ENCODE measurements at regions not wholly inside any gene's neighbourhood (a gene's known extent, or its start where the extent isn't known, plus 50 kb on each side); places are given as distances from the start of the nearest gene placed in this dataset.

DNA sequence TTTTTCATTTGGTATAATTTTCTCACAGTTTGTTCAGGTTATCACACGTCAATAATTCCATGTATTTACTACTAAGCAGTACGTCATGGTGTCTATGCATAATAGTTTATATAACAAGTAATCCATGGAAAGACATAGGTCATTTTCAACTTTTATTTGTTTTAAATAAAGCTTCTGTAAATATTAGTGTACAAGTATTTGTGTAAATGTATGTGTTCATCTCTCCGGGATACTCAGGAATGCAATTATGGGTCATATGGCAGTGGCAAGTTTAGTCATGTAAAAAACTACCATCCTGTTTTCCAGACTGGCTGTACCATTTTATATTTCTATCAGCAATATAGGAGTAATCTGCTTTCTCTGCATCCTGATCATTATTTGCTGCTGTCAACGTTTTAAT lies 231.1 kb upstream of the ZNF804A start:
- TF ChIP-seq EZH2phosphoT487 (IDR thresholded peaks at IDR 0.05; ENCODE audit: unreplicated experiment): no peak
- TF ChIP-seq, protein P1, sequence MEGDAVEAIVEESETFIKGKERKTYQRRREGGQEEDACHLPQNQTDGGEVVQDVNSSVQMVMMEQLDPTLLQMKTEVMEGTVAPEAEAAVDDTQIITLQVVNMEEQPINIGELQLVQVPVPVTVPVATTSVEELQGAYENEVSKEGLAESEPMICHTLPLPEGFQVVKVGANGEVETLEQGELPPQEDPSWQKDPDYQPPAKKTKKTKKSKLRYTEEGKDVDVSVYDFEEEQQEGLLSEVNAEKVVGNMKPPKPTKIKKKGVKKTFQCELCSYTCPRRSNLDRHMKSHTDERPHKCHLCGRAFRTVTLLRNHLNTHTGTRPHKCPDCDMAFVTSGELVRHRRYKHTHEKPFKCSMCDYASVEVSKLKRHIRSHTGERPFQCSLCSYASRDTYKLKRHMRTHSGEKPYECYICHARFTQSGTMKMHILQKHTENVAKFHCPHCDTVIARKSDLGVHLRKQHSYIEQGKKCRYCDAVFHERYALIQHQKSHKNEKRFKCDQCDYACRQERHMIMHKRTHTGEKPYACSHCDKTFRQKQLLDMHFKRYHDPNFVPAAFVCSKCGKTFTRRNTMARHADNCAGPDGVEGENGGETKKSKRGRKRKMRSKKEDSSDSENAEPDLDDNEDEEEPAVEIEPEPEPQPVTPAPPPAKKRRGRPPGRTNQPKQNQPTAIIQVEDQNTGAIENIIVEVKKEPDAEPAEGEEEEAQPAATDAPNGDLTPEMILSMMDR (conservative IDR thresholded peaks at IDR 0.05; ENCODE audit: low read depth in 2 of 2): no peak
- TF ChIP-seq, protein P2, sequence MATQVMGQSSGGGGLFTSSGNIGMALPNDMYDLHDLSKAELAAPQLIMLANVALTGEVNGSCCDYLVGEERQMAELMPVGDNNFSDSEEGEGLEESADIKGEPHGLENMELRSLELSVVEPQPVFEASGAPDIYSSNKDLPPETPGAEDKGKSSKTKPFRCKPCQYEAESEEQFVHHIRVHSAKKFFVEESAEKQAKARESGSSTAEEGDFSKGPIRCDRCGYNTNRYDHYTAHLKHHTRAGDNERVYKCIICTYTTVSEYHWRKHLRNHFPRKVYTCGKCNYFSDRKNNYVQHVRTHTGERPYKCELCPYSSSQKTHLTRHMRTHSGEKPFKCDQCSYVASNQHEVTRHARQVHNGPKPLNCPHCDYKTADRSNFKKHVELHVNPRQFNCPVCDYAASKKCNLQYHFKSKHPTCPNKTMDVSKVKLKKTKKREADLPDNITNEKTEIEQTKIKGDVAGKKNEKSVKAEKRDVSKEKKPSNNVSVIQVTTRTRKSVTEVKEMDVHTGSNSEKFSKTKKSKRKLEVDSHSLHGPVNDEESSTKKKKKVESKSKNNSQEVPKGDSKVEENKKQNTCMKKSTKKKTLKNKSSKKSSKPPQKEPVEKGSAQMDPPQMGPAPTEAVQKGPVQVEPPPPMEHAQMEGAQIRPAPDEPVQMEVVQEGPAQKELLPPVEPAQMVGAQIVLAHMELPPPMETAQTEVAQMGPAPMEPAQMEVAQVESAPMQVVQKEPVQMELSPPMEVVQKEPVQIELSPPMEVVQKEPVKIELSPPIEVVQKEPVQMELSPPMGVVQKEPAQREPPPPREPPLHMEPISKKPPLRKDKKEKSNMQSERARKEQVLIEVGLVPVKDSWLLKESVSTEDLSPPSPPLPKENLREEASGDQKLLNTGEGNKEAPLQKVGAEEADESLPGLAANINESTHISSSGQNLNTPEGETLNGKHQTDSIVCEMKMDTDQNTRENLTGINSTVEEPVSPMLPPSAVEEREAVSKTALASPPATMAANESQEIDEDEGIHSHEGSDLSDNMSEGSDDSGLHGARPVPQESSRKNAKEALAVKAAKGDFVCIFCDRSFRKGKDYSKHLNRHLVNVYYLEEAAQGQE (IDR thresholded peaks at IDR 0.05; ENCODE audit: unreplicated experiment): no peak
- no peak for TF ChIP-seq EZH2 (IDR thresholded peaks at IDR 0.05; ENCODE audit: low read depth, unreplicated experiment)
- no peak for TF ChIP-seq POLR2AphosphoS5 (IDR thresholded peaks at IDR 0.05; ENCODE audit: low read depth)
- no peak for TF ChIP-seq ZNF331 (CRISPR knock-in tag; IDR thresholded peaks at IDR 0.05; ENCODE audit: low read depth)
- TF ChIP-seq JUNB (IDR thresholded peaks at IDR 0.05; ENCODE audit: unreplicated experiment): no peak
- no peak for TF ChIP-seq ZNF114 (CRISPR knock-in tag; IDR thresholded peaks at IDR 0.05)
- no peak for TF ChIP-seq CREB1 (CRISPR knock-in tag; IDR thresholded peaks at IDR 0.05; ENCODE audit: low read depth)
- TF ChIP-seq, protein P3, sequence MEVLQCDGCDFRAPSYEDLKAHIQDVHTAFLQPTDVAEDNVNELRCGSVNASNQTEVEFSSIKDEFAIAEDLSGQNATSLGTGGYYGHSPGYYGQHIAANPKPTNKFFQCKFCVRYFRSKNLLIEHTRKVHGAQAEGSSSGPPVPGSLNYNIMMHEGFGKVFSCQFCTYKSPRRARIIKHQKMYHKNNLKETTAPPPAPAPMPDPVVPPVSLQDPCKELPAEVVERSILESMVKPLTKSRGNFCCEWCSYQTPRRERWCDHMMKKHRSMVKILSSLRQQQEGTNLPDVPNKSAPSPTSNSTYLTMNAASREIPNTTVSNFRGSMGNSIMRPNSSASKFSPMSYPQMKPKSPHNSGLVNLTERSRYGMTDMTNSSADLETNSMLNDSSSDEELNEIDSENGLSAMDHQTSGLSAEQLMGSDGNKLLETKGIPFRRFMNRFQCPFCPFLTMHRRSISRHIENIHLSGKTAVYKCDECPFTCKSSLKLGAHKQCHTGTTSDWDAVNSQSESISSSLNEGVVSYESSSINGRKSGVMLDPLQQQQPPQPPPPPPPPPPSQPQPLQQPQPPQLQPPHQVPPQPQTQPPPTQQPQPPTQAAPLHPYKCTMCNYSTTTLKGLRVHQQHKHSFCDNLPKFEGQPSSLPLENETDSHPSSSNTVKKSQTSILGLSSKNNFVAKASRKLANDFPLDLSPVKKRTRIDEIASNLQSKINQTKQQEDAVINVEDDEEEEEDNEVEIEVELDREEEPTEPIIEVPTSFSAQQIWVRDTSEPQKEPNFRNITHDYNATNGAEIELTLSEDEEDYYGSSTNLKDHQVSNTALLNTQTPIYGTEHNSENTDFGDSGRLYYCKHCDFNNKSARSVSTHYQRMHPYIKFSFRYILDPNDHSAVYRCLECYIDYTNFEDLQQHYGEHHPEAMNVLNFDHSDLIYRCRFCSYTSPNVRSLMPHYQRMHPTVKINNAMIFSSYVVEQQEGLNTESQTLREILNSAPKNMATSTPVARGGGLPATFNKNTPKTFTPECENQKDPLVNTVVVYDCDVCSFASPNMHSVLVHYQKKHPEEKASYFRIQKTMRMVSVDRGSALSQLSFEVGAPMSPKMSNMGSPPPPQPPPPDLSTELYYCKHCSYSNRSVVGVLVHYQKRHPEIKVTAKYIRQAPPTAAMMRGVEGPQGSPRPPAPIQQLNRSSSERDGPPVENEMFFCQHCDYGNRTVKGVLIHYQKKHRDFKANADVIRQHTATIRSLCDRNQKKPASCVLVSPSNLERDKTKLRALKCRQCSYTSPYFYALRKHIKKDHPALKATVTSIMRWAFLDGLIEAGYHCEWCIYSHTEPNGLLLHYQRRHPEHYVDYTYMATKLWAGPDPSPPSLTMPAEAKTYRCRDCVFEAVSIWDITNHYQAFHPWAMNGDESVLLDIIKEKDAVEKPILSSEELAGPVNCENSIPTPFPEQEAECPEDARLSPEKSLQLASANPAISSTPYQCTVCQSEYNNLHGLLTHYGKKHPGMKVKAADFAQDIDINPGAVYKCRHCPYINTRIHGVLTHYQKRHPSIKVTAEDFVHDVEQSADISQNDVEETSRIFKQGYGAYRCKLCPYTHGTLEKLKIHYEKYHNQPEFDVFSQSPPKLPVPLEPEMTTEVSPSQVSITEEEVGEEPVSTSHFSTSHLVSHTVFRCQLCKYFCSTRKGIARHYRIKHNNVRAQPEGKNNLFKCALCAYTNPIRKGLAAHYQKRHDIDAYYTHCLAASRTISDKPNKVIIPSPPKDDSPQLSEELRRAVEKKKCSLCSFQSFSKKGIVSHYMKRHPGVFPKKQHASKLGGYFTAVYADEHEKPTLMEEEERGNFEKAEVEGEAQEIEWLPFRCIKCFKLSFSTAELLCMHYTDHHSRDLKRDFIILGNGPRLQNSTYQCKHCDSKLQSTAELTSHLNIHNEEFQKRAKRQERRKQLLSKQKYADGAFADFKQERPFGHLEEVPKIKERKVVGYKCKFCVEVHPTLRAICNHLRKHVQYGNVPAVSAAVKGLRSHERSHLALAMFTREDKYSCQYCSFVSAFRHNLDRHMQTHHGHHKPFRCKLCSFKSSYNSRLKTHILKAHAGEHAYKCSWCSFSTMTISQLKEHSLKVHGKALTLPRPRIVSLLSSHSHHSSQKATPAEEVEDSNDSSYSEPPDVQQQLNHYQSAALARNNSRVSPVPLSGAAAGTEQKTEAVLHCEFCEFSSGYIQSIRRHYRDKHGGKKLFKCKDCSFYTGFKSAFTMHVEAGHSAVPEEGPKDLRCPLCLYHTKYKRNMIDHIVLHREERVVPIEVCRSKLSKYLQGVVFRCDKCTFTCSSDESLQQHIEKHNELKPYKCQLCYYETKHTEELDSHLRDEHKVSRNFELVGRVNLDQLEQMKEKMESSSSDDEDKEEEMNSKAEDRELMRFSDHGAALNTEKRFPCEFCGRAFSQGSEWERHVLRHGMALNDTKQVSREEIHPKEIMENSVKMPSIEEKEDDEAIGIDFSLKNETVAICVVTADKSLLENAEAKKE (CRISPR knock-in tag; IDR thresholded peaks at IDR 0.05): no peak
- no peak for TF ChIP-seq NANOG (IDR thresholded peaks at IDR 0.05; ENCODE audit: borderline replicate concordance)
- no peak for TF ChIP-seq ETS1 (IDR thresholded peaks at IDR 0.05)
- TF ChIP-seq STAT1 (IDR thresholded peaks at IDR 0.05; ENCODE audit: unreplicated experiment): no peak

Data from GM23338 (cell line).